Chondrocyte (in vitro differentiated cells): ENCODE measurements at regions not wholly inside any gene's neighbourhood (a gene's known extent, or its start where the extent isn't known, plus 50 kb on each side); places are given as distances from the start of the nearest gene placed in this dataset.

Experiments used
- DNase-seq: peaks from one replicate; pipeline ENCODE4 v3.0.0; 2021; ENCODE audit warnings: mixed read lengths, low spot score
- H3K27ac Mint-ChIP-seq: one replicate; pipeline ENCODE4 v1.8.0; 2021; ENCODE audit warnings: mild to moderate bottlenecking, moderate library complexity, mixed read lengths; ENCODE audit not compliant: unreplicated experiment
- H3K27me3 Mint-ChIP-seq: 2 replicates; pipeline ENCODE4 v1.8.0; 2021; ENCODE audit warnings: low read depth, mixed read lengths
- H3K36me3 Mint-ChIP-seq: 2 replicates; pipeline ENCODE4 v1.8.0; 2021; ENCODE audit warnings: low read depth, mixed read lengths
- H3K4me1 Mint-ChIP-seq: 2 replicates; pipeline ENCODE4 v1.8.0; 2021; ENCODE audit warnings: low read depth, mild to moderate bottlenecking, mixed read lengths
- H3K4me3 Mint-ChIP-seq: one replicate; pipeline ENCODE4 v1.8.0; 2021; ENCODE audit warnings: mild to moderate bottlenecking, moderate library complexity, mixed read lengths; ENCODE audit not compliant: unreplicated experiment
- H3K9me3 Mint-ChIP-seq: 2 replicates; pipeline ENCODE4 v1.8.0; 2021; ENCODE audit warnings: low read depth, mixed read lengths
- CTCF ChIP-seq: fragments of 200-600 bp; sonication (generic); IDR thresholded peaks from 2 replicates; pipeline ENCODE4 v1.5.0; 2021; ENCODE audit warnings: antibody characterized with exemption, mild to moderate bottlenecking, moderate library complexity

- H3K36me3 Mint-ChIP-seq: no peaks in the 10 kb centered on the region
- no peak overlapping the region for H3K27ac Mint-ChIP-seq
- no peak for TF ChIP-seq CTCF
- no peak for DNase-seq
- no peak overlapping the region for H3K4me3 Mint-ChIP-seq
- H3K4me1 Mint-ChIP-seq: no peaks in the 10 kb centered on the region
- peaks cover 3% of the 10 kb centered on the region for H3K9me3 Mint-ChIP-seq
- H3K27me3 Mint-ChIP-seq: peaks cover 5% of the 10 kb centered on the region
Observed at GRCh38 chr10:2584385-2584784, 483.0 kb upstream of the PFKP start.

DNA sequence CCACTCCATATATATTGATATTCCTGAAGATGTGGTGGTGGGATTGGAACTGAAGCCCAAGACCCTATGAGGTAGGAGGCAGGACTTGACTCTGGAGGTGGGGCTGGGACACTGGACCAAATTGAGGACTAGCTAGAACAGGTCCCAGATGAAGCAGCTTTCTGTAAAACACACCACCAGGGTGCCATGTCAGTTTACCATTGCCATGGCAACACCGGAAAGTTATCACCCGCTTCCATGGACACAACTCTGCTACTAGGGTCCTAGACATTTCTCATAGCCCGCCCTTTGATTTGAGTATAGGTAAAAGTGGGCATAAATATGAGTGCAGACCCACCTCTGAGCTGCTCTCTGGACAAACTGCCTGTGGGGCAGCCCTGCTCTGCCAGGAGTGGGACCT is 490.5 kb upstream of the PFKP start:
- H3K36me3 Mint-ChIP-seq: no peaks in the 10 kb centered on the region
- H3K27me3 Mint-ChIP-seq: peaks cover 6% of the 10 kb centered on the region
- TF ChIP-seq CTCF: no peak
- DNase-seq: no peak
- H3K4me3 Mint-ChIP-seq: no peak overlapping the region
- no peaks in the 10 kb centered on the region for H3K9me3 Mint-ChIP-seq
- no peaks in the 10 kb centered on the region for H3K4me1 Mint-ChIP-seq
- H3K27ac Mint-ChIP-seq: no peak overlapping the region

DNA sequence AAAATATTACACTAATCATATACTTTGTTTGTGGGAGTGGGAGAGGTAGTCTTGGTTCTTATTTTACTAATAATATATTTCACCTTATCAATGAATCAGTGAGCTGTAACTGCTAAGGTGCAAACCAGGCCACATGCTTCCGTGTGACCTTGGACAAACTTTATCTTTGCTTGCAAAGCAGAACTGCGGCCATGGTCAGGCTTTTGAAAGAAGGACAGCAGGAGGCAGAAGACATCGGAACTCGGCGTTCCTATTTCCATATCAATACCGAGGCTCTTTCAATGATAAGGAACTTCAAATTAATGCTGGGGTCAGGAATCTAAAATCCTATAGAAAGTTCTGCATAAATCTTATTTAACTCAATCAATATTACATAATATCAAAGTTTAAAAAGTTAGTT is 491.9 kb upstream of the PFKP start:
- Mint-ChIP-seq H3K36me3 (no peaks in the 10 kb centered on the region), H3K27ac (no peak overlapping the region), H3K4me1 (no peaks in the 10 kb centered on the region), H3K9me3 (no peaks in the 10 kb centered on the region), H3K27me3 (peaks cover 6% of the 10 kb centered on the region), H3K4me3 (no peak overlapping the region)
- no peak for TF ChIP-seq CTCF
- DNase-seq: no peak

DNA sequence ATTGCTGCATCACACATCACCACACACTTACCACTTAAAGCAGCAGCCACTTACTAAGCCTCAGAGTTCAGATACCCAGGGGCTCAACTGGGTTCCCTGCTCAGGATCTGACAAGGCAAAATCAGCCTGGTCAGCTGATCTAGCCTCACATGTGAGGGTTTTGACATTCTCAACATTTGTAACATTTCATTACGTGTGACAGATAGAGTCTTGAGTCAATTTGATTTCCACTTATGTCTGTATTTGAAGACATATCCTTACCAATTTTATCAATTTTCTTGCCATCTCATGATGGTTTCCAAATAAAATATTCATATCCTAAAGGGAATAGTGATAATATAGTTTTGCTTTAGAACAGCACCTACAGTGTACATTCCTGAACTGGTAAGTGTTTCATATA is 494.7 kb upstream of the PFKP start:
- H3K36me3 Mint-ChIP-seq: no peaks in the 10 kb centered on the region
- no peak overlapping the region for H3K27ac Mint-ChIP-seq
- no peaks in the 10 kb centered on the region for H3K9me3 Mint-ChIP-seq
- DNase-seq: no peak
- H3K4me1 Mint-ChIP-seq: no peaks in the 10 kb centered on the region
- no peak overlapping the region for H3K4me3 Mint-ChIP-seq
- no peak for TF ChIP-seq CTCF
- H3K27me3 Mint-ChIP-seq: peaks cover 3% of the 10 kb centered on the region

DNA sequence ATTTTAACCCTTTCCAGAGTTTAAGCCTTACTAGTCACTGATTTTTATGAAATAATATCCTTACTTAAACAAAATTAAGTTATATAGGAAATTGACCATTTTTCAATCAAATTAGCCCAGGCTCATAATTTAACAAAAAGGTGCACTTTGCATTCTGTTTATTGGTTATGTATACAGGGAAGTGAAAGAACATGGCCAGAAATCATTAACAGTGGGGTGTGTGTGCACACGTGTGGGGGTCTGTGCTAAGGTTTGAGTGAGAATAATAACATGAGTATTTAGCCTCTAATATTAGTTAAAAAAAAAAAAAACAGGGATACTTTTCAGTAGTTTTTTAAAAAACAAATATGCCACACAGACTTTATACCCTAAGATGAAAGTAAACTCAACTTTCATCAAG is 510.5 kb upstream of the PFKP start:
- Mint-ChIP-seq H3K27me3 (peaks cover 4% of the 10 kb centered on the region), H3K4me1 (no peaks in the 10 kb centered on the region), H3K36me3 (no peaks in the 10 kb centered on the region), H3K27ac (no peak overlapping the region), H3K9me3 (peaks cover 5% of the 10 kb centered on the region), H3K4me3 (no peak overlapping the region)
- TF ChIP-seq CTCF: no peak
- no peak for DNase-seq
